GM12891 (cell line): ENCODE measurements at regions not wholly inside any gene's neighbourhood (a gene's known extent, or its start where the extent isn't known, plus 50 kb on each side); places are given as distances from the start of the nearest gene placed in this dataset.

Experiments used
- POLR2A ChIP-seq: IDR thresholded peaks from 2 replicates; pipeline ENCODE4 v1.6.1; 2011; ENCODE audit warnings: low read depth, low read length, control low read depth
- POLR2AphosphoS5 ChIP-seq: IDR thresholded peaks from 2 replicates; pipeline ENCODE4 v1.6.1; 2011; ENCODE audit warnings: low read depth, low read length, control low read depth
- POU2F2 ChIP-seq: IDR thresholded peaks from 2 replicates; pipeline ENCODE4 v1.6.1; 2011; ENCODE audit warnings: low read depth, mild to moderate bottlenecking, control low read depth, low read length, moderate library complexity
- SPI1 ChIP-seq: IDR thresholded peaks from 2 replicates; pipeline ENCODE4 v1.6.1; 2011; ENCODE audit warnings: low read depth, low read length, control low read depth
- TAF1 ChIP-seq: IDR thresholded peaks from 2 replicates; pipeline ENCODE4 v1.6.1; 2011; ENCODE audit warnings: low read depth, low read length, control low read depth

DNA sequence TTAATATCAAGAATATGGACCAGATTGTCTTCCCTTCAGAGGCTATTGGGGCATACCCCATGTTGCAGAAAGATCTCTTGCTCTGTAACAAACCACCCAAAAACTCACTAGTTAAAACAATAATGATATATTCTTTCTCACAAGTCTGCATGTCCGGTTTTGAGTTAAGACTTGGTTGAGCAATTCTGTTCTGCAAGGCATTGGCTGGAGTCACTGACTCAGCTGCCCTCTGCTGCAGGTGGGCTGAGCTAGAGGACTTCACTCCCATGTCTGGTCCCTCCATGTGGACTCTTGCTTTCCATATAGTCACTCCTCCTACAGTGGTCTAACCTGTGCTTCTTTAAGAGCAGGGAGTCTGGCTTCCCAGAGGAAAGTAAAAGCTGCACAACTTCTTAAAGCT is 73.4 kb downstream of the ESM1 start:
- TF ChIP-seq POLR2A, result no peak
- TF ChIP-seq POLR2AphosphoS5, result no peak
- TF ChIP-seq TAF1, result no peak
- no peak for TF ChIP-seq POU2F2
- TF ChIP-seq SPI1, result no peak
